Esophagus squamous epithelium (tissue), 4 donors: ENCODE measurements at regions not wholly inside any gene's neighbourhood (a gene's known extent, or its start where the extent isn't known, plus 50 kb on each side); places are given as distances from the start of the nearest gene placed in this dataset.

ENCODE experiments used
- CTCF ChIP-seq, 6 experiments: fragments of 450-650 bp in 4 of 6; fragments of 200-600 bp in 2 of 6; sonication (generic) in 2 of 6; IDR thresholded peaks; one replicate each; pipeline ENCODE4 v1.5.1; 2016 to 2019; ENCODE audit warnings: antibody characterized with exemption in 6 of 6, mild to moderate bottlenecking in 4 of 6, moderate library complexity in 4 of 6
- POLR2A ChIP-seq, 4 donors: fragments of 450-650 bp; IDR thresholded peaks; one replicate each; pipeline ENCODE4 v1.6.1; 2017; ENCODE audit warnings: antibody characterized with exemption in 4 of 4, mild to moderate bottlenecking in 4 of 4, moderate library complexity in 3 of 4

- no peak for TF ChIP-seq CTCF (IDR thresholded peaks at IDR 0.05)
- no peak for TF ChIP-seq POLR2A (IDR thresholded peaks at IDR 0.05)
Observed at GRCh38 chr9:17004500-17004899, 130.3 kb upstream of the CNTLN start.
